Prostate gland (tissue), 2 donors: ENCODE measurements at regions not wholly inside any gene's neighbourhood (a gene's known extent, or its start where the extent isn't known, plus 50 kb on each side); places are given as distances from the start of the nearest gene placed in this dataset.

Experiments
- DNase-seq: peaks from one replicate; pipeline ENCODE4 v3.0.0-alpha.2; 2019; ENCODE audit warnings: low spot score
- H3K27ac ChIP-seq, 2 donors: fragments of 200-600 bp; sonication (generic); 2 replicates each; pipeline ENCODE4 v1.5.1; 2017 to 2019
- H3K27me3 ChIP-seq: fragments of 200-600 bp; sonication (generic); replicated peaks from 2 replicates; pipeline ENCODE4 v1.5.1; 2019; ENCODE audit not compliant: insufficient read depth
- H3K36me3 ChIP-seq, 2 donors: fragments of 200-600 bp; sonication (generic); 1 replicate in 1 of 2; 2 replicates in 1 of 2; pipeline versions ENCODE4 v1.5.1 to v1.8.1; 2017 to 2019
- H3K4me1 ChIP-seq: fragments of 200-600 bp; sonication (generic); replicated peaks from 2 replicates; pipeline ENCODE4 v1.5.1; 2019
- H3K4me3 ChIP-seq, 2 donors: fragments of 200-600 bp; sonication (generic); 2 replicates each; pipeline ENCODE4 v1.5.1; 2017 to 2019
- H3K9me3 ChIP-seq: fragments of 200-600 bp; sonication (generic); 2 replicates; pipeline ENCODE4 v1.5.1; 2017
- POLR2A ChIP-seq: fragments of 450-650 bp; IDR thresholded peaks from one replicate; pipeline ENCODE4 v1.6.1; 2016; ENCODE audit warnings: antibody characterized with exemption, mild to moderate bottlenecking
- POLR2AphosphoS5 ChIP-seq: sonication (generic); formaldehyde crosslinking; IDR thresholded peaks from one replicate; pipeline ENCODE4 v1.6.1; 2017; ENCODE audit warnings: antibody characterized with exemption
- WGBS: methylation state at CpG from one replicate; pipeline ENCODE4 v1.1.5; 2018; 5-methylcytosine and 5-hydroxymethylcytosine counted together
- intact Hi-C: fragments of 100-400 bp; cut with DNase I; formaldehyde crosslinking; loops from one replicate; pipeline ENCODE4 v1.14.2; 2022
- TF ChIP-seq, protein P1 (sequence below), 4 experiments: fragments of 200-600 bp in 2 of 4; fragments of 450-650 bp in 2 of 4; sonication (generic) in 2 of 4; IDR thresholded peaks; 1 replicate in 3 of 4; 2 replicates in 1 of 4; pipeline ENCODE4 v1.5.1; 2016 to 2019; ENCODE audit warnings: antibody characterized with exemption in 4 of 4, mild to moderate bottlenecking in 2 of 4, moderate library complexity in 2 of 4

DNA sequence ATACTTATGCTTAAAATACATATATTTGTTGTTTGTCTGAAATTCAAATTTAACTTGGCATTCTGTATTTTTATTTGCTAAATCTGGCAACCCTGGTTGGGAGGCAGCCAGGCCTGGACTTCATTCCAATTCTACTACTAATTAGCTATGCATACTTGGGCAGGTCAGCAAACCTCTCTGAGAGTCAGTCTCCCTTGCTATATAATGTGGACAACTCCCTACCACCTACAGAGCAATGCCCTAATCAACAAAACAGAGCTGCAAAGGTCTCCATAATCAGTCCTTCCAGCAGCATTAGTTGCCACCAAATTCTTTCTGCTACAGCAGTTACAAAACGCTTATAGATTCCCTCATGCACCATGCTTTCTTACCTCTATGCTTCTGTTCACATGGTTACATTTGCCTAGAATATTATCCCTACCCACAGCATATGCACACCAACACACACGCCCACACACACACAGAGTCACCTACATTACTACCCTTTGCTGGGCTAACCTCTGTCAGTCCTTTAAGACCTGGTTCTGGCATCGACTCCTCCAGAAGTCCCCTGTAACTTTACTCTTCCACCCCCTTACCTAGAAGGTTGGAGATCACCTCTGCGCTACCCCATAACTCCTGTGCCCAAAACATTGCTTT lies 188.7 kb downstream of the FGFR2 start:
- H3K36me3 ChIP-seq = no peaks in the 10 kb centered on the region
- WGBS = 87% methylated on average over 4 of the region's 4 CpGs
- H3K9me3 ChIP-seq = no peaks in the 10 kb centered on the region
- DNase-seq = no peak
- no peak overlapping the region for H3K4me3 ChIP-seq
- intact Hi-C loops = no loop called here
- H3K27me3 ChIP-seq = no peaks in the 10 kb centered on the region
- no peaks in the 10 kb centered on the region for H3K4me1 ChIP-seq
- TF ChIP-seq POLR2A (no peak), POLR2AphosphoS5 (no peak)
- TF ChIP-seq, protein P1, sequence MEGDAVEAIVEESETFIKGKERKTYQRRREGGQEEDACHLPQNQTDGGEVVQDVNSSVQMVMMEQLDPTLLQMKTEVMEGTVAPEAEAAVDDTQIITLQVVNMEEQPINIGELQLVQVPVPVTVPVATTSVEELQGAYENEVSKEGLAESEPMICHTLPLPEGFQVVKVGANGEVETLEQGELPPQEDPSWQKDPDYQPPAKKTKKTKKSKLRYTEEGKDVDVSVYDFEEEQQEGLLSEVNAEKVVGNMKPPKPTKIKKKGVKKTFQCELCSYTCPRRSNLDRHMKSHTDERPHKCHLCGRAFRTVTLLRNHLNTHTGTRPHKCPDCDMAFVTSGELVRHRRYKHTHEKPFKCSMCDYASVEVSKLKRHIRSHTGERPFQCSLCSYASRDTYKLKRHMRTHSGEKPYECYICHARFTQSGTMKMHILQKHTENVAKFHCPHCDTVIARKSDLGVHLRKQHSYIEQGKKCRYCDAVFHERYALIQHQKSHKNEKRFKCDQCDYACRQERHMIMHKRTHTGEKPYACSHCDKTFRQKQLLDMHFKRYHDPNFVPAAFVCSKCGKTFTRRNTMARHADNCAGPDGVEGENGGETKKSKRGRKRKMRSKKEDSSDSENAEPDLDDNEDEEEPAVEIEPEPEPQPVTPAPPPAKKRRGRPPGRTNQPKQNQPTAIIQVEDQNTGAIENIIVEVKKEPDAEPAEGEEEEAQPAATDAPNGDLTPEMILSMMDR (IDR thresholded peaks at IDR 0.05) = no peak
- no peak overlapping the region for H3K27ac ChIP-seq

DNA sequence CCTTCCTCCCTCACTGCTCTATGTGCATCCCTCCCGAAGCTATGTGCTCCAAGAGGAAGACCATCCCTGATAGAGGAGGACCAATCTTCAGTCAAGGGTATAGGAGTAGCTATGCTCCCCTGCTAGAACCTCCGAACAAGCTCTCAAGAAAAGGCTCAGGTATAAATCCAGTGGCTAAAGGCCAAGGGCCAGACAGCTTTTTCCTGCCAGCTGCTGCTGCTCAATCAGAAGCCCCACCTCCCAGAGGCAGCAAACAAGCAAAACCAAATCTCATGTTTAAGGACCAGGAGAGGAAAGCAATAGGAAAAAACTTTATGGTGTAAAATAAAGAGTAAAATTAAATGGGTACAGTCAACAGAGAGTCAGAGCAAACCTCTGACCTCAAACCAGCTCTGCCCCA lies 187.2 kb downstream of the FGFR2 start:
- Histone ChIP-seq H3K27me3 (no peaks in the 10 kb centered on the region), H3K27ac (no peak overlapping the region), H3K9me3 (no peaks in the 10 kb centered on the region), H3K36me3 (no peaks in the 10 kb centered on the region), H3K4me1 (no peaks in the 10 kb centered on the region), H3K4me3 (no peak overlapping the region)
- TF ChIP-seq POLR2AphosphoS5 = no peak
- TF ChIP-seq, protein P1 (IDR thresholded peaks at IDR 0.05) = no peak
- no peak for TF ChIP-seq POLR2A
- no peak for DNase-seq
- intact Hi-C loops = no loop called here
- 59% methylated on average over 2 of the region's 2 CpGs for WGBS

DNA sequence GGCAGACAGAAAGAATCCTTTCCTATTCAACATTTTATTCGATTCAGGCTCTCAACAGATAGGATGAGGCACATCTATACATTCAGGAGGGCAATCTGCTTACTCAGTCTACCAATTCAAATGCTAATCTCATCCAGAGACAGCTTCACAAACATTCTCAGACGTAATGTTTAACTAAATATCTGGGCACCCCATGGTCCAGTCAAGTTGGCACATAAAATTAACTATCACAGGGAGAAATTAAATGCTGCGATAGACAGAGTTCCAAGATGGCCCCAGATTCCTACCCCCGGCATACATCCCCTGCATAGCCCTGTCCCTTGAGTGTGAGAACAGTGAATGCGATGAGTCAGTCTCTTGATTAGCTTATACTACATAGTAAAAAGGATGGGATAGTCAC lies 184.3 kb downstream of the FGFR2 start:
- no peak for DNase-seq
- Histone ChIP-seq H3K4me3 (no peak overlapping the region), H3K27me3 (no peaks in the 10 kb centered on the region), H3K27ac (no peak overlapping the region), H3K9me3 (no peaks in the 10 kb centered on the region), H3K4me1 (no peaks in the 10 kb centered on the region), H3K36me3 (no peaks in the 10 kb centered on the region)
- TF ChIP-seq, protein P1 (IDR thresholded peaks at IDR 0.05) = no peak
- TF ChIP-seq POLR2AphosphoS5 (no peak), POLR2A (no peak)
- intact Hi-C loops = no loop called here
- 74% methylated on average over 5 of the region's 5 CpGs for WGBS

DNA sequence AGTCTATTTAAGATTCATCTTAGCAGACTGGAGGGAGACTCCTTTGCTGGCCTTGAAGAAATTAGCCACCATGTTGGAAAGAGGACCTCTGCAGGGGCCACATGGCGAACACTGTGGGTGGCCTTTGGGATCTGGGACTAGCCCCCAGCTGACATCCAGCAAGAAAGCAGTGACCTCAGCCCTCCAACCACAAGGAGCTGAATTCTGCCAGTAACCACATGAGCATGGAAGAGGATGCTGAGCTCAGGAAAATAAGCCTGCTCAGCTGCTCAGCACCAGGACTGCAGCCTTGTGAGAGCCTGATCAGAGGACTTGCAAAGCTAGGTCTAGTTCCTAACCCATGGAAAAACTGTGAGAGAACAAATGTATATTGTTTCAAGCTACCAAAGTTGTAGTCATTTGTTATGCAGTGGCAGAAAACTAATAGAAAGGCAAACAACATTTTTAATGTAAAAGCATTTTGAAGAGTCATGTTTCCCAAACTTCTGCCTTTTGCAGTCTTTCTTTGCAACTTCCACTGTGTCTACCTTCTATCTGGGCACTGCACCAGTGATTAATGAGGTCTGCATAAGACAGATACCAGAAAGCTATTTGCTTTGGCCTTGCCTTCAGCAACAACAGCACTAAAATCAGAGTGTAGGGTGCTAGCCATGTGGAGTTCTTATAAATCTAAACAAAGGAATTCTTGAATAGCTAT lies 183.7 kb downstream of the FGFR2 start:
- Histone ChIP-seq H3K36me3 (no peaks in the 10 kb centered on the region), H3K4me3 (no peak overlapping the region), H3K9me3 (no peaks in the 10 kb centered on the region), H3K27me3 (no peaks in the 10 kb centered on the region), H3K4me1 (no peaks in the 10 kb centered on the region), H3K27ac (no peak overlapping the region)
- no peak for DNase-seq
- TF ChIP-seq POLR2A (no peak), POLR2AphosphoS5 (no peak)
- TF ChIP-seq, protein P1 (IDR thresholded peaks at IDR 0.05) = no peak
- intact Hi-C loops = no loop called here
- WGBS = 100% methylated on average over 1 of the region's 1 CpG

DNA sequence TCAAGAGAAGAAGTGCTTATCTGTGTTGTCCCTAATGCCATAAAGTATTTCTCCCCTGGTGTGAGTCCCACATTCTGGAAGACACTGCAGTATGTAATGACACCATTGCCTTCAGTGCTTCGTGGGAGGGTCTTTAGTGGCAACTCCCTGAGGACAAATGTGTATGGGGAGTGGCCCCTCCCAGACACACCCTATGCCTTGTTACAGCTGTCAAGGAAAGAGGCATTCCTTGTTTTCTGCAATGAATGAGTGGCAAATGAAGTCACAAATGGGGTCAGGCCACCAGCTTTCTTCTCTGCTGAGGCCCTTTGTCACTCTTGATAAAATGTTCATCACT lies 183.2 kb downstream of the FGFR2 start:
- H3K9me3 ChIP-seq = no peaks in the 10 kb centered on the region
- no peaks in the 10 kb centered on the region for H3K4me1 ChIP-seq
- H3K27ac ChIP-seq = no peak overlapping the region
- H3K4me3 ChIP-seq = no peak overlapping the region
- intact Hi-C loops = no loop called here
- TF ChIP-seq POLR2A (no peak), POLR2AphosphoS5 (no peak)
- TF ChIP-seq, protein P1 (IDR thresholded peaks at IDR 0.05) = no peak
- H3K27me3 ChIP-seq = no peaks in the 10 kb centered on the region
- no peaks in the 10 kb centered on the region for H3K36me3 ChIP-seq
- WGBS = 32% methylated on average over 1 of the region's 1 CpG
- DNase-seq = no peak
